HepG2 (cell line): ENCODE measurements at regions not wholly inside any gene's neighbourhood (a gene's known extent, or its start where the extent isn't known, plus 50 kb on each side); places are given as distances from the start of the nearest gene placed in this dataset.

ENCODE experiments used
- ATAC-seq: fragments of 200-7000 bp; cut with Tn5 transposase; 3 replicates; pipeline ENCODE4 v1.9.1; 2020; ENCODE audit warnings: mild to moderate bottlenecking, moderate library complexity
- BruUV-seq: library from RNA; stranded (reverse); fragments of 400-500 nt; replicated peaks from 2 replicates; lab custom pipeline; 2021; lab: Mats Ljungman, UMichigan
- CTCF ChIA-PET: fragments of 300-600 bp; formaldehyde crosslinking; extraction: SDS; loops from one replicate; lab custom pipeline; 2021; ENCODE audit warnings: low total read pairs, inconsistent platforms, low intra/inter-chr PET ratio; lab: Yijun Ruan, JAX
- POLR2A ChIA-PET: fragments of 350-600 bp; sonication (Branson Sonifier 250); formaldehyde crosslinking; loops from one replicate; lab custom pipeline; 2020; ENCODE audit warnings: antibody characterized with exemption, inconsistent platforms; lab: Yijun Ruan, JAX
- DNase-seq: peaks from one replicate; pipeline ENCODE4 v3.0.0-alpha.2; 2015; ENCODE audit warnings: low spot score
- FAIRE-seq: peaks from 3 replicates; lab custom pipeline; 2011; peaks lifted over from hg19 to GRCh38; lab: Jason Lieb, UNC
- H2AFZ ChIP-seq: one replicate; pipeline ENCODE4 v1.6.1; 2011; ENCODE audit warnings: low read length, inconsistent platforms
- H3K27ac ChIP-seq: fragments of 300-600 bp; 3 replicates; pipeline ENCODE4 v1.8.0; 2011; ENCODE audit warnings: mixed run types, mild to moderate bottlenecking, mixed read lengths, low read length, inconsistent platforms; ENCODE audit not compliant: insufficient read depth; ENCODE audit errors: extremely low read length
- H3K27me3 ChIP-seq, 2 experiments: fragments of 200-600 bp in 1 of 2; 2 replicates in 1 of 2; 3 replicates in 1 of 2; pipeline versions ENCODE4 v1.6.0 to v1.8.0; 2011; ENCODE audit warnings: low read length in 2 of 2, mild to moderate bottlenecking in 2 of 2, moderate library complexity in 2 of 2, inconsistent platforms in 1 of 2; ENCODE audit not compliant: insufficient read depth in 2 of 2, control insufficient read depth in 1 of 2
- H3K36me3 ChIP-seq, 2 experiments: fragments of 200-600 bp in 1 of 2; replicated peaks in 1 of 2; 2 replicates in 1 of 2; 3 replicates in 1 of 2; pipeline versions ENCODE4 v1.5.1 to v1.8.0; 2011; ENCODE audit warnings: low read length in 2 of 2, inconsistent platforms in 1 of 2; ENCODE audit not compliant: insufficient read depth in 2 of 2, control insufficient read depth in 1 of 2
- H3K4me1 ChIP-seq: 2 replicates; pipeline ENCODE4 v1.5.1; 2012; ENCODE audit warnings: low read length, inconsistent platforms; ENCODE audit not compliant: insufficient read depth
- H3K4me2 ChIP-seq: 2 replicates; pipeline ENCODE4 v1.6.0; 2011; ENCODE audit warnings: low read depth, low read length, inconsistent platforms
- H3K4me3 ChIP-seq, 3 experiments: fragments of 200-600 bp in 1 of 3; sonication (generic), shearing (Covaris generic) in 1 of 3; replicated peaks in 1 of 3; 2 replicates each; pipeline ENCODE4 v1.5.1; 2011 to 2016; ENCODE audit warnings: low read length in 3 of 3, inconsistent platforms in 2 of 3, low read depth in 2 of 3, mild to moderate bottlenecking in 2 of 3, control low read depth in 1 of 3, mixed read lengths in 1 of 3; ENCODE audit not compliant: insufficient read depth in 1 of 3
- H3K79me2 ChIP-seq: one replicate; pipeline ENCODE4 v1.6.1; 2011; ENCODE audit warnings: low read length, inconsistent platforms; ENCODE audit not compliant: insufficient read depth
- H3K9ac ChIP-seq: 2 replicates; pipeline ENCODE4 v1.6.0; 2011; ENCODE audit warnings: mild to moderate bottlenecking, low read depth, low read length, inconsistent platforms; ENCODE audit not compliant: insufficient read depth
- H3K9me3 ChIP-seq: 2 replicates; pipeline ENCODE4 v1.5.1; 2012; ENCODE audit warnings: mild to moderate bottlenecking, low read length
- H4K20me1 ChIP-seq: 2 replicates; pipeline ENCODE4 v1.6.0; 2011; ENCODE audit warnings: inconsistent platforms, mild to moderate bottlenecking, low read length, moderate library complexity; ENCODE audit not compliant: insufficient read depth
- AHR ChIP-seq: IDR thresholded peaks from 2 replicates; pipeline ENCODE4 v1.6.1; 2018; ENCODE audit warnings: missing genetic modification reagents, missing compliant biosample characterization
- HNRNPH1 ChIP-seq: fragments of 200-400 bp; formaldehyde crosslinking; optimal IDR thresholded peaks from 2 replicates; pipeline ENCODE3; 2017; ENCODE audit warnings: mild to moderate bottlenecking, low read depth, low read length
- RFX5 ChIP-seq: IDR thresholded peaks from 2 replicates; pipeline ENCODE4 v1.6.1; 2011; ENCODE audit warnings: low read depth, low read length, improper control_type of control experiment
- TCF7L2 ChIP-seq: IDR thresholded peaks from 2 replicates; pipeline ENCODE4 v1.6.1; 2011; ENCODE audit warnings: mild to moderate bottlenecking, low read depth, low read length, moderate library complexity
- ZNF577 ChIP-seq: sonication (generic); formaldehyde crosslinking; IDR thresholded peaks from 2 replicates; pipeline ENCODE4 v1.4.0; 2020; ENCODE audit warnings: mild to moderate bottlenecking, low read depth, missing genetic modification reagents, borderline replicate concordance
- WGBS: methylation state at CpG from one replicate; pipeline ENCODE4 v1.1.6; 2017; ENCODE audit warnings: low lambda C conversion rate; 5-methylcytosine and 5-hydroxymethylcytosine counted together
- in situ Hi-C: cut with HindIII; loops from 2 replicates; pipeline ENCODE4 v1.10.0; 2017; ENCODE audit warnings: low pct_unique_long_range_greater_than_20kb; ENCODE audit not compliant: extremely low pct_ligation_motif_present
- intact Hi-C: fragments of 100-400 bp; cut with micrococcal nuclease; formaldehyde crosslinking; loops from one replicate; pipeline ENCODE4 v1.10.0; 2022; ENCODE audit not compliant: unreplicated experiment
- TF ChIP-seq, protein P1 (sequence below): sonication (generic); formaldehyde crosslinking; IDR thresholded peaks from 2 replicates; pipeline ENCODE4 v1.5.1; 2020; ENCODE audit warnings: missing genetic modification reagents, mild to moderate bottlenecking, borderline replicate concordance
- TF ChIP-seq, protein P2 (sequence below): sonication (generic); formaldehyde crosslinking; IDR thresholded peaks from 2 replicates; pipeline ENCODE4 v1.5.0; 2020; ENCODE audit warnings: mild to moderate bottlenecking, missing genetic modification reagents, borderline replicate concordance

DNA sequence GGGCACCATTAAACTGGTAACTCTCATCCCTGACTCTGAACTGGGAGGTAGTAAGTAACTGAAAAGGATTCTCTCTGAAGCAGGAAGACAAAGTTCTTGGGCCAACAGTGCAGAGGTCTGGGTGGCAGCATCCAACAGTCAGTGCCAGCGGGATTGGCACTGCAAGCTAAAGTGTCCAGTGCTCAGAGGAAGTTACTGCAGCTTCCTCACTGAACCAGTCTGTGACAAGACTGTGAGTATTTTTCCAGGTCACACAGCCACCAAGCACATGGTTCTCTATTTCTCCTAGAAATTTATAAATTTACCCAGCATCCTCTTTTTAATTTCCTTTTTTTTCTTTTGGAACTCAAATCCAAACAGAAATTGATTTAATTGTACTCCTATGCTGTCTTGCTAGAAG, 81.6 kb upstream of the FAR2 start:
- DNase-seq (no peak), ATAC-seq (no peak), FAIRE-seq (no peak)
- WGBS: no CpG with 5 or more reads among the region's 1 CpG
- BruUV-seq: no TSS peak
- H3K9me3 ChIP-seq: no peaks in the 10 kb centered on the region
- H3K36me3 ChIP-seq: no peaks in the 10 kb centered on the region
- no peak overlapping the region for H3K4me2 ChIP-seq
- no peak overlapping the region for H3K27ac ChIP-seq
- no peaks in the 10 kb centered on the region; a peak in 1 of 5 replicates for H3K27me3 ChIP-seq
- intact Hi-C loops (no loop called here), in situ Hi-C loops (no loop called here)
- H3K79me2 ChIP-seq: no peaks in the 10 kb centered on the region
- H3K4me3 ChIP-seq: no peak overlapping the region
- H3K4me1 ChIP-seq: no peaks in the 10 kb centered on the region
- H3K9ac ChIP-seq: no peak overlapping the region
- H4K20me1 ChIP-seq: no peaks in the 10 kb centered on the region
- CTCF ChIA-PET: no interaction called here
- POLR2A ChIA-PET: no interaction called here
- TF ChIP-seq, protein P1, sequence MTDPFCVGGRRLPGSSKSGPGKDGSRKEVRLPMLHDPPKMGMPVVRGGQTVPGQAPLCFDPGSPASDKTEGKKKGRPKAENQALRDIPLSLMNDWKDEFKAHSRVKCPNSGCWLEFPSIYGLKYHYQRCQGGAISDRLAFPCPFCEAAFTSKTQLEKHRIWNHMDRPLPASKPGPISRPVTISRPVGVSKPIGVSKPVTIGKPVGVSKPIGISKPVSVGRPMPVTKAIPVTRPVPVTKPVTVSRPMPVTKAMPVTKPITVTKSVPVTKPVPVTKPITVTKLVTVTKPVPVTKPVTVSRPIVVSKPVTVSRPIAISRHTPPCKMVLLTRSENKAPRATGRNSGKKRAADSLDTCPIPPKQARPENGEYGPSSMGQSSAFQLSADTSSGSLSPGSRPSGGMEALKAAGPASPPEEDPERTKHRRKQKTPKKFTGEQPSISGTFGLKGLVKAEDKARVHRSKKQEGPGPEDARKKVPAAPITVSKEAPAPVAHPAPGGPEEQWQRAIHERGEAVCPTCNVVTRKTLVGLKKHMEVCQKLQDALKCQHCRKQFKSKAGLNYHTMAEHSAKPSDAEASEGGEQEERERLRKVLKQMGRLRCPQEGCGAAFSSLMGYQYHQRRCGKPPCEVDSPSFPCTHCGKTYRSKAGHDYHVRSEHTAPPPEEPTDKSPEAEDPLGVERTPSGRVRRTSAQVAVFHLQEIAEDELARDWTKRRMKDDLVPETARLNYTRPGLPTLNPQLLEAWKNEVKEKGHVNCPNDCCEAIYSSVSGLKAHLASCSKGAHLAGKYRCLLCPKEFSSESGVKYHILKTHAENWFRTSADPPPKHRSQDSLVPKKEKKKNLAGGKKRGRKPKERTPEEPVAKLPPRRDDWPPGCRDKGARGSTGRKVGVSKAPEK (CRISPR knock-in tag): no peak
- TF ChIP-seq RFX5 (no peak), HNRNPH1 (no peak), ZNF577 (CRISPR knock-in tag) (no peak), AHR (CRISPR knock-in tag) (no peak), TCF7L2 (no peak)
- TF ChIP-seq, protein P2, sequence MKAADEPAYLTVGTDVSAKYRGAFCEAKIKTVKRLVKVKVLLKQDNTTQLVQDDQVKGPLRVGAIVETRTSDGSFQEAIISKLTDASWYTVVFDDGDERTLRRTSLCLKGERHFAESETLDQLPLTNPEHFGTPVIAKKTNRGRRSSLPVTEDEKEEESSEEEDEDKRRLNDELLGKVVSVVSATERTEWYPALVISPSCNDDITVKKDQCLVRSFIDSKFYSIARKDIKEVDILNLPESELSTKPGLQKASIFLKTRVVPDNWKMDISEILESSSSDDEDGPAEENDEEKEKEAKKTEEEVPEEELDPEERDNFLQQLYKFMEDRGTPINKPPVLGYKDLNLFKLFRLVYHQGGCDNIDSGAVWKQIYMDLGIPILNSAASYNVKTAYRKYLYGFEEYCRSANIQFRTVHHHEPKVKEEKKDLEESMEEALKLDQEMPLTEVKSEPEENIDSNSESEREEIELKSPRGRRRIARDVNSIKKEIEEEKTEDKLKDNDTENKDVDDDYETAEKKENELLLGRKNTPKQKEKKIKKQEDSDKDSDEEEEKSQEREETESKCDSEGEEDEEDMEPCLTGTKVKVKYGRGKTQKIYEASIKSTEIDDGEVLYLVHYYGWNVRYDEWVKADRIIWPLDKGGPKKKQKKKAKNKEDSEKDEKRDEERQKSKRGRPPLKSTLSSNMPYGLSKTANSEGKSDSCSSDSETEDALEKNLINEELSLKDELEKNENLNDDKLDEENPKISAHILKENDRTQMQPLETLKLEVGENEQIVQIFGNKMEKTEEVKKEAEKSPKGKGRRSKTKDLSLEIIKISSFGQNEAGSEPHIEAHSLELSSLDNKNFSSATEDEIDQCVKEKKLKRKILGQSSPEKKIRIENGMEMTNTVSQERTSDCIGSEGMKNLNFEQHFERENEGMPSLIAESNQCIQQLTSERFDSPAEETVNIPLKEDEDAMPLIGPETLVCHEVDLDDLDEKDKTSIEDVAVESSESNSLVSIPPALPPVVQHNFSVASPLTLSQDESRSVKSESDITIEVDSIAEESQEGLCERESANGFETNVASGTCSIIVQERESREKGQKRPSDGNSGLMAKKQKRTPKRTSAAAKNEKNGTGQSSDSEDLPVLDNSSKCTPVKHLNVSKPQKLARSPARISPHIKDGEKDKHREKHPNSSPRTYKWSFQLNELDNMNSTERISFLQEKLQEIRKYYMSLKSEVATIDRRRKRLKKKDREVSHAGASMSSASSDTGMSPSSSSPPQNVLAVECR (CRISPR knock-in tag): no peak
- no peak overlapping the region for H2AFZ ChIP-seq
